ENCODE measurements at regions not wholly inside any gene's neighbourhood (a gene's known extent, or its start where the extent isn't known, plus 50 kb on each side); places are given as distances from the start of the nearest gene placed in this dataset.

DNA sequence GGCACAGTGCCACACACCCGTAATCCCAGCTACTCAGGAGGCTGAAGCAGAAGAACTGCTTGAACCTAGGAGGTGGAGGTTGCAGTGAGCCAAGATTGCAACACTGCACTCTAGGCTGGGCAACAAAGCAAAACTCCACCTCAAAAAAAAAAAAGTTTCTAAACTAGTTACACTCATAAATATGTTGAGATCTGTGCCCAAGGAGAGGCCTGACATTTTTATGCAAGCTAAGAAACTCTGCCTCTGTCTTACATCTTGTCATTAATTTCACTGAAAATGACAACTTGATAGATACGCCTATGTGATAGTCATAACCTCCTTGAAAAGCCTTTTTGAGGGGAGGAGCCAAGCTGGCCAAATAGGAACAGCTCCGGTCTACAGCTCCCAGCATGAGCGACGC is 412.7 kb downstream of the STK39 start:
- Mint-ChIP-seq H3K4me3 (no peak overlapping the region), H3K27me3 (ENCODE audit: low read depth in 2 of 2) (peaks cover 0 to 3% of the 10 kb centered on the region in 2 donors), H3K27ac (no peak overlapping the region), H3K4me1 (no peaks in the 10 kb centered on the region), H3K9me3 (no peaks in the 10 kb centered on the region), H3K36me3 (no peaks in the 10 kb centered on the region)
- Histone ChIP-seq H3K36me3 (ENCODE audit: control insufficient read depth, insufficient read depth, low read length) (no peaks in the 10 kb centered on the region), H3K4me3 (ENCODE audit: low read length) (no peak overlapping the region), H3K9me3 (ENCODE audit: control insufficient read depth, insufficient read depth, low read length) (no peaks in the 10 kb centered on the region), H3K4me1 (ENCODE audit: control insufficient read depth, insufficient read depth, low read length) (no peaks in the 10 kb centered on the region), H3K27me3 (ENCODE audit: control insufficient read depth, insufficient read depth, low read length) (no peaks in the 10 kb centered on the region), H3K27ac (ENCODE audit: low read length) (no peak overlapping the region)
- ATAC-seq (no peak), DNase-seq (no peak)
- intact Hi-C loops (cut with micrococcal nuclease) = no loop called here
- WGBS (ENCODE audit: insufficient coverage) = 96% methylated on average over 5 of the region's 5 CpGs
- TF ChIP-seq, protein P1, sequence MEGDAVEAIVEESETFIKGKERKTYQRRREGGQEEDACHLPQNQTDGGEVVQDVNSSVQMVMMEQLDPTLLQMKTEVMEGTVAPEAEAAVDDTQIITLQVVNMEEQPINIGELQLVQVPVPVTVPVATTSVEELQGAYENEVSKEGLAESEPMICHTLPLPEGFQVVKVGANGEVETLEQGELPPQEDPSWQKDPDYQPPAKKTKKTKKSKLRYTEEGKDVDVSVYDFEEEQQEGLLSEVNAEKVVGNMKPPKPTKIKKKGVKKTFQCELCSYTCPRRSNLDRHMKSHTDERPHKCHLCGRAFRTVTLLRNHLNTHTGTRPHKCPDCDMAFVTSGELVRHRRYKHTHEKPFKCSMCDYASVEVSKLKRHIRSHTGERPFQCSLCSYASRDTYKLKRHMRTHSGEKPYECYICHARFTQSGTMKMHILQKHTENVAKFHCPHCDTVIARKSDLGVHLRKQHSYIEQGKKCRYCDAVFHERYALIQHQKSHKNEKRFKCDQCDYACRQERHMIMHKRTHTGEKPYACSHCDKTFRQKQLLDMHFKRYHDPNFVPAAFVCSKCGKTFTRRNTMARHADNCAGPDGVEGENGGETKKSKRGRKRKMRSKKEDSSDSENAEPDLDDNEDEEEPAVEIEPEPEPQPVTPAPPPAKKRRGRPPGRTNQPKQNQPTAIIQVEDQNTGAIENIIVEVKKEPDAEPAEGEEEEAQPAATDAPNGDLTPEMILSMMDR (IDR thresholded peaks at IDR 0.05) = no peak

- Mint-ChIP-seq H3K4me1 (no peaks in the 10 kb centered on the region), H3K9me3 (no peaks in the 10 kb centered on the region), H3K27ac (no peak overlapping the region), H3K27me3 (ENCODE audit: low read depth in 2 of 2) (peaks cover 0 to 3% of the 10 kb centered on the region in 2 donors), H3K36me3 (no peaks in the 10 kb centered on the region), H3K4me3 (no peak overlapping the region)
- Histone ChIP-seq H3K9me3 (ENCODE audit: control insufficient read depth, insufficient read depth, low read length) (no peaks in the 10 kb centered on the region), H3K36me3 (ENCODE audit: control insufficient read depth, insufficient read depth, low read length) (no peaks in the 10 kb centered on the region), H3K4me3 (ENCODE audit: low read length) (no peak overlapping the region), H3K4me1 (ENCODE audit: control insufficient read depth, insufficient read depth, low read length) (no peaks in the 10 kb centered on the region), H3K27ac (ENCODE audit: low read length) (no peak overlapping the region), H3K27me3 (ENCODE audit: control insufficient read depth, insufficient read depth, low read length) (no peaks in the 10 kb centered on the region)
- intact Hi-C loops (cut with micrococcal nuclease) = no loop called here
- 100% methylated on average over 1 of the region's 4 CpGs for WGBS (ENCODE audit: insufficient coverage)
- TF ChIP-seq, protein P1 (IDR thresholded peaks at IDR 0.05) = no peak
- DNase-seq (no peak), ATAC-seq (no peak)
These were observed 414.1 kb downstream of the STK39 start for GRCh38 chr2:167833294-167833693.

- TF ChIP-seq, protein P1 (IDR thresholded peaks at IDR 0.05) = no peak
- Mint-ChIP-seq H3K36me3 (no peaks in the 10 kb centered on the region), H3K4me1 (no peaks in the 10 kb centered on the region), H3K9me3 (no peaks in the 10 kb centered on the region), H3K4me3 (no peak overlapping the region), H3K27me3 (ENCODE audit: low read depth in 2 of 2) (peaks cover 0 to 3% of the 10 kb centered on the region in 2 donors), H3K27ac (no peak overlapping the region)
- no peak for ATAC-seq
- 89% methylated on average over 3 of the region's 4 CpGs for WGBS (ENCODE audit: insufficient coverage)
- Histone ChIP-seq H3K36me3 (ENCODE audit: control insufficient read depth, insufficient read depth, low read length) (no peaks in the 10 kb centered on the region), H3K4me3 (ENCODE audit: low read length) (no peak overlapping the region), H3K4me1 (ENCODE audit: control insufficient read depth, insufficient read depth, low read length) (no peaks in the 10 kb centered on the region), H3K27ac (ENCODE audit: low read length) (no peak overlapping the region), H3K27me3 (ENCODE audit: control insufficient read depth, insufficient read depth, low read length) (no peaks in the 10 kb centered on the region), H3K9me3 (ENCODE audit: control insufficient read depth, insufficient read depth, low read length) (no peaks in the 10 kb centered on the region)
- intact Hi-C loops (cut with micrococcal nuclease) = no loop called here
- DNase-seq = no peak
These were observed 414.5 kb downstream of the STK39 start for GRCh38 chr2:167832868-167833287.

GRCh38 chr2:167827352-167828097 is 419.9 kb downstream of the STK39 start:
- 91% methylated on average over 10 of the region's 10 CpGs for WGBS (ENCODE audit: insufficient coverage)
- no peak for ATAC-seq
- H3K36me3 Mint-ChIP-seq = no peaks in the 10 kb centered on the region
- no peaks in the 10 kb centered on the region for H3K9me3 Mint-ChIP-seq
- Histone ChIP-seq H3K4me1 (ENCODE audit: control insufficient read depth, insufficient read depth, low read length) (no peaks in the 10 kb centered on the region), H3K27ac (ENCODE audit: low read length) (no peak overlapping the region), H3K27me3 (ENCODE audit: control insufficient read depth, insufficient read depth, low read length) (no peaks in the 10 kb centered on the region), H3K9me3 (ENCODE audit: control insufficient read depth, insufficient read depth, low read length) (no peaks in the 10 kb centered on the region), H3K4me3 (ENCODE audit: low read length) (no peak overlapping the region), H3K36me3 (ENCODE audit: control insufficient read depth, insufficient read depth, low read length) (no peaks in the 10 kb centered on the region)
- TF ChIP-seq, protein P1 (IDR thresholded peaks at IDR 0.05) = no peak
- H3K27ac Mint-ChIP-seq = no peak overlapping the region
- H3K4me1 Mint-ChIP-seq = no peaks in the 10 kb centered on the region
- no peak overlapping the region for H3K4me3 Mint-ChIP-seq
- intact Hi-C loops (cut with micrococcal nuclease) = no loop called here
- peaks cover 0 to 4% of the 10 kb centered on the region in 2 donors for H3K27me3 Mint-ChIP-seq (ENCODE audit: low read depth in 2 of 2)
- no peak for DNase-seq
